ENCODE measurements at regions not wholly inside any gene's neighbourhood (a gene's known extent, or its start where the extent isn't known, plus 50 kb on each side); places are given as distances from the start of the nearest gene placed in this dataset.

- DNase-seq (ENCODE audit: low spot score in 2 of 2), result no peak
- Histone ChIP-seq H3K9me3 (peaks cover 14 to 17% of the 10 kb centered on the region in 2 donors), H3K4me3 (no peak overlapping the region), H3K27ac (no peak overlapping the region), H3K27me3 (peaks cover 0 to 48% of the 10 kb centered on the region in 2 donors), H3K4me1 (no peaks in the 10 kb centered on the region), H3K36me3 (no peaks in the 10 kb centered on the region)
- intact Hi-C loops (cut with DNase I; ENCODE audit: low total_unique reads), result no loop called here
- no peak for TF ChIP-seq POLR2A (IDR thresholded peaks at IDR 0.05)
- TF ChIP-seq CTCF (IDR thresholded peaks at IDR 0.05), result no peak
- no peak for TF ChIP-seq POLR2AphosphoS5 (IDR thresholded peaks at IDR 0.05)
Measured at GRCh38 chrX:39301036-39301435, 499.8 kb downstream of the MID1IP1 start.

GRCh38 chrX:39302838-39303237 lies 501.6 kb downstream of the MID1IP1 start:
- TF ChIP-seq POLR2A (IDR thresholded peaks at IDR 0.05), result no peak
- no peak for TF ChIP-seq CTCF (IDR thresholded peaks at IDR 0.05)
- no peak for TF ChIP-seq POLR2AphosphoS5 (IDR thresholded peaks at IDR 0.05)
- Histone ChIP-seq H3K36me3 (no peaks in the 10 kb centered on the region), H3K9me3 (peaks cover 14 to 16% of the 10 kb centered on the region in 2 donors), H3K27ac (no peak overlapping the region), H3K27me3 (peaks cover 0 to 43% of the 10 kb centered on the region in 2 donors), H3K4me3 (no peak overlapping the region), H3K4me1 (no peaks in the 10 kb centered on the region)
- intact Hi-C loops (cut with DNase I; ENCODE audit: low total_unique reads), result no loop called here
- no peak for DNase-seq (ENCODE audit: low spot score in 2 of 2)

GRCh38 chrX:39304746-39305145 lies 503.5 kb downstream of the MID1IP1 start:
- DNase-seq (ENCODE audit: low spot score in 2 of 2), result no peak
- intact Hi-C loops (cut with DNase I; ENCODE audit: low total_unique reads), result no loop called here
- Histone ChIP-seq H3K27ac (no peak overlapping the region), H3K9me3 (peaks cover 14 to 16% of the 10 kb centered on the region in 2 donors), H3K27me3 (peaks cover 0 to 28% of the 10 kb centered on the region in 2 donors), H3K4me1 (no peaks in the 10 kb centered on the region), H3K4me3 (no peak overlapping the region), H3K36me3 (no peaks in the 10 kb centered on the region)
- TF ChIP-seq POLR2A (IDR thresholded peaks at IDR 0.05), result no peak
- TF ChIP-seq CTCF (IDR thresholded peaks at IDR 0.05), result no peak
- TF ChIP-seq POLR2AphosphoS5 (IDR thresholded peaks at IDR 0.05), result no peak

- no peak overlapping the region for H3K27ac ChIP-seq
- peaks cover 0 to 51% of the 10 kb centered on the region in 2 donors for H3K27me3 ChIP-seq
- TF ChIP-seq POLR2A (IDR thresholded peaks at IDR 0.05) (no peak), CTCF (IDR thresholded peaks at IDR 0.05) (no peak), POLR2AphosphoS5 (IDR thresholded peaks at IDR 0.05) (no peak)
- peaks cover 9 to 12% of the 10 kb centered on the region in 2 donors for H3K9me3 ChIP-seq
- H3K4me3 ChIP-seq, result no peak overlapping the region
- no peaks in the 10 kb centered on the region for H3K4me1 ChIP-seq
- intact Hi-C loops (cut with DNase I; ENCODE audit: low total_unique reads), result no loop called here
- DNase-seq (ENCODE audit: low spot score in 2 of 2), result no peak
- no peaks in the 10 kb centered on the region for H3K36me3 ChIP-seq
Measured at GRCh38 chrX:39307488-39307887, 506.2 kb downstream of the MID1IP1 start.

- DNase-seq (ENCODE audit: low spot score in 2 of 2), result no peak
- no peak overlapping the region for H3K4me3 ChIP-seq
- no peaks in the 10 kb centered on the region for H3K4me1 ChIP-seq
- peaks cover 3 to 6% of the 10 kb centered on the region in 2 donors for H3K9me3 ChIP-seq
- TF ChIP-seq POLR2AphosphoS5 (IDR thresholded peaks at IDR 0.05) (no peak), CTCF (IDR thresholded peaks at IDR 0.05) (no peak), POLR2A (IDR thresholded peaks at IDR 0.05) (no peak)
- H3K27me3 ChIP-seq, result peaks cover 0 to 51% of the 10 kb centered on the region in 2 donors
- intact Hi-C loops (cut with DNase I; ENCODE audit: low total_unique reads), result no loop called here
- H3K36me3 ChIP-seq, result no peaks in the 10 kb centered on the region
- no peak overlapping the region for H3K27ac ChIP-seq
Measured at GRCh38 chrX:39308126-39308525, 506.9 kb downstream of the MID1IP1 start.
